Thyroid gland (tissue), 4 donors: ENCODE measurements at regions not wholly inside any gene's neighbourhood (a gene's known extent, or its start where the extent isn't known, plus 50 kb on each side); places are given as distances from the start of the nearest gene placed in this dataset.
A peak's percentile ranks its signal among the peaks of the same experiment; 100 is the strongest.

Source experiments
- DNase-seq, 2 donors: peaks; one replicate each; pipeline ENCODE4 v3.0.0-alpha.2; 2019
- H3K27ac ChIP-seq, 3 donors: fragments of 200-600 bp; sonication (generic); 1 replicate in 2 of 3; 2 replicates in 1 of 3; pipeline ENCODE4 v1.5.1; 2016 to 2019; ENCODE audit warnings: mild to moderate bottlenecking in 1 of 3, moderate library complexity in 1 of 3
- H3K27me3 ChIP-seq: fragments of 200-600 bp; sonication (generic); one replicate; pipeline ENCODE4 v1.5.1; 2019
- H3K36me3 ChIP-seq, 2 donors: fragments of 200-600 bp; sonication (generic); one replicate each; pipeline ENCODE4 v1.5.1; 2016 to 2019
- H3K4me1 ChIP-seq, 2 donors: fragments of 200-600 bp; sonication (generic); one replicate each; pipeline ENCODE4 v1.5.1; 2017 to 2019
- H3K4me3 ChIP-seq, 3 donors: fragments of 200-600 bp; sonication (generic); replicated peaks in 1 of 3; 1 replicate in 2 of 3; 2 replicates in 1 of 3; pipeline ENCODE4 v1.5.1; 2016; ENCODE audit warnings: mild to moderate bottlenecking in 1 of 3
- H3K9me3 ChIP-seq: fragments of 200-600 bp; sonication (generic); one replicate; pipeline ENCODE4 v1.5.1; 2017
- POLR2A ChIP-seq, 2 donors: fragments of 450-650 bp; IDR thresholded peaks; one replicate each; pipeline ENCODE4 v1.6.1; 2017; ENCODE audit warnings: antibody characterized with exemption in 2 of 2, mild to moderate bottlenecking in 2 of 2, moderate library complexity in 1 of 2
- WGBS, 2 donors: methylation state at CpG; one replicate each; pipeline ENCODE4 v1.1.5; 2017; 5-methylcytosine and 5-hydroxymethylcytosine counted together
- intact Hi-C: fragments of 100-400 bp; cut with DNase I; formaldehyde crosslinking; loops from one replicate; pipeline ENCODE4 v1.15.1; 2023
- TF ChIP-seq, protein P1 (sequence below), 6 experiments: fragments of 200-600 bp in 3 of 6; fragments of 450-650 bp in 3 of 6; sonication (generic) in 3 of 6; IDR thresholded peaks; one replicate each; pipeline ENCODE4 v1.5.1; 2016 to 2019; ENCODE audit warnings: antibody characterized with exemption in 6 of 6, mild to moderate bottlenecking in 2 of 6, inconsistent platforms in 1 of 6, moderate library complexity in 1 of 6

DNA sequence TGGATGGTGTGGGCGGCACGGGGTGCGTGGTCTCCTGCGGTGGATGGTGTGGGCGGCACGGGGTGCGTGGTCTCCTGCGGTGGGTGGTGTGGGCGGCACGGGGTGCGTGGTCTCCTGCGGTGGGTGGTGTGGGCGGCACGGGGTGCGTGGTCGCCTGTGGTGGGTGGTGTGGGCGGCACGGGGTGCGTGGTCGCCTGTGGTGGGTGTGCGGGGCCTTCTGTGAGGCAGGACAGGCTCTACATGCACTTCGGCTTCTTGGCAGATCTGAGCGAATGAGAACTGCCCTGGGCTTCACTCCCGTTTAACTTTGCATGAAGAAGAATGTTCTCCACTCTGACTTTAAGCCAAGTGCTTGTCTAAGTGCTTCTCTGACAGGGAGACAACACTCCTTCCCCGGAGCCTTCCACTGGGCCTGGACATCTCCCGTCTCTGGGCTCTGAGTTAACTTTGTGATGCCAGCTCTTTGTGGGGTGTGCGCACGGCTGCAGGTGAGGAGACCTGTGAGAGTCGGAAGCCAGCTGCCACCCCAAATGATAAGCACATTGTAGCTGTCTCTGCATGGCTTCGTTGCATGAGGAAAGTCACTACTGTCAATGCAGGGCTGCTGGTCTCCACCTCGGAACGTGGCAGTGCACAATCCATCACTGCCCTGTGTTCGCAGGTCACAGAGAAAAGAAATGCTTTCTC lies 244.8 kb downstream of the DLL1 start:
- Histone ChIP-seq H3K27me3 (no peaks in the 10 kb centered on the region), H3K27ac (no peak overlapping the region), H3K4me1 (peaks cover 8 to 16% of the 10 kb centered on the region in 2 donors), H3K36me3 (no peaks in the 10 kb centered on the region), H3K4me3 (no peak overlapping the region), H3K9me3 (no peaks in the 10 kb centered on the region)
- DNase-seq: peak; percentile 26 to 40
- intact Hi-C loops: no loop called here
- TF ChIP-seq POLR2A (IDR thresholded peaks at IDR 0.05): no peak
- TF ChIP-seq, protein P1, sequence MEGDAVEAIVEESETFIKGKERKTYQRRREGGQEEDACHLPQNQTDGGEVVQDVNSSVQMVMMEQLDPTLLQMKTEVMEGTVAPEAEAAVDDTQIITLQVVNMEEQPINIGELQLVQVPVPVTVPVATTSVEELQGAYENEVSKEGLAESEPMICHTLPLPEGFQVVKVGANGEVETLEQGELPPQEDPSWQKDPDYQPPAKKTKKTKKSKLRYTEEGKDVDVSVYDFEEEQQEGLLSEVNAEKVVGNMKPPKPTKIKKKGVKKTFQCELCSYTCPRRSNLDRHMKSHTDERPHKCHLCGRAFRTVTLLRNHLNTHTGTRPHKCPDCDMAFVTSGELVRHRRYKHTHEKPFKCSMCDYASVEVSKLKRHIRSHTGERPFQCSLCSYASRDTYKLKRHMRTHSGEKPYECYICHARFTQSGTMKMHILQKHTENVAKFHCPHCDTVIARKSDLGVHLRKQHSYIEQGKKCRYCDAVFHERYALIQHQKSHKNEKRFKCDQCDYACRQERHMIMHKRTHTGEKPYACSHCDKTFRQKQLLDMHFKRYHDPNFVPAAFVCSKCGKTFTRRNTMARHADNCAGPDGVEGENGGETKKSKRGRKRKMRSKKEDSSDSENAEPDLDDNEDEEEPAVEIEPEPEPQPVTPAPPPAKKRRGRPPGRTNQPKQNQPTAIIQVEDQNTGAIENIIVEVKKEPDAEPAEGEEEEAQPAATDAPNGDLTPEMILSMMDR (IDR thresholded peaks at IDR 0.05): no peak
- 69 to 81% methylated on average over 28 to 32 of the region's 33 CpGs for WGBS, 2 donors

DNA sequence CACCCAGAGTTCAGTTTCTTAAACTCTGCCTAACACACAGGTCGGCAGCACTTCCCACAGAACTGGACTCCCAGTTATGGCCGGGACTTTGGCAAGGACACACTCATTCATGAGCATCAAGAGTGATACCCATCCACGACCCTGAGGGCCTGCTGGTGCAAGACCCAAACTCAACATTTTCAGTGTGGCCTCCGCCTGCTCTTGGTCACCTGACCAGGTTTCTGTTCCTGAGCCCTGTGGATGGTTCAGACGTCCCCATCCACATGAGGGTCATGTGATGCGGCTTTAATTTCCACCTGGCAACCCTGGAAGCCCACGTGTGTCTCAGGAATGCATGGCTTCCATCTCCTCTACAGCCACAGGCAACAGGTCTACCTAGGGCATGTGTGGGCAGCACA lies 245.3 kb downstream of the DLL1 start:
- Histone ChIP-seq H3K27me3 (no peaks in the 10 kb centered on the region), H3K27ac (no peak overlapping the region), H3K4me1 (peaks cover 8 to 15% of the 10 kb centered on the region in 2 donors), H3K9me3 (no peaks in the 10 kb centered on the region), H3K36me3 (no peaks in the 10 kb centered on the region), H3K4me3 (no peak overlapping the region)
- intact Hi-C loops: no loop called here
- WGBS, 2 donors: 80 to 84% methylated on average over 7 of the region's 7 CpGs
- TF ChIP-seq POLR2A (IDR thresholded peaks at IDR 0.05): no peak
- TF ChIP-seq, protein P1 (IDR thresholded peaks at IDR 0.05): no peak
- DNase-seq: no peak

DNA sequence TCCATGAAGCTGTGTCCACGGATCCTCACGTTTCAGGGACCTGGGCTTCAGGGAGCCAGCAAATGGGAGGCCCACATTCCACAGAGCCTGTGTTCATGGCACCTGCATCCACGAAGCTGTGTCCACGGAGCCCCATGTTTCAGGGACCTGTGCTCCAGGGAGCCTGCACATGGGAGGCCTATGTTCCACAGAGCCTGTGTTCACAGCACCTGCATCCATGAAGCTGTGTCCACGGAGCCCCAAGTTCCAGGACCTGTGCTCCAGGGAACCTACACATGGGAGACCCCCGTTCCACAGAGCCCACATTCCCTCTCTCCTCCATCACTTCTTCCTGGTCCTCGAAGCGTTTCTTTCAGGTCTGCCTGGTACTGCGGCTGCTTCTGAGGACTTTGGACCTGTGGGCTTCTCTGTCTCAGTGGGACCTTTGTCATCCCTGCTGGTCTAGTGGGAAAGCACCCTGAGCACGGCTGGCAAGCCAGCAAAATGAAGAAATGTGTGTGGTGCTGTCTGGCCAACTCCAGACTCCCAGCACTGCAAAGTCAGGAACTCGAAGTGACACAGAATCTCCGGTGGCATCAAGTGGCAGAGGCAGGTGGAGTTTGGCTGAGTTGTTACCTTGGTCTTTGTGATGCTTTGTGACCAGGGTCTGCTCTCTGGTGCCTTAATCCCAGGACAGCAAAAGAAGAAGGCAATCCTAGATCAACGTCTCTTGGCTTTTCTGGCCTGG lies 245.9 kb downstream of the DLL1 start:
- WGBS, 2 donors: 84 to 90% methylated on average over 9 to 13 of the region's 13 CpGs
- H3K9me3 ChIP-seq: no peaks in the 10 kb centered on the region
- intact Hi-C loops: no loop called here
- peaks cover 4 to 9% of the 10 kb centered on the region in 2 donors for H3K4me1 ChIP-seq
- H3K27me3 ChIP-seq: no peaks in the 10 kb centered on the region
- no peak for DNase-seq
- TF ChIP-seq, protein P1 (IDR thresholded peaks at IDR 0.05): no peak
- no peak for TF ChIP-seq POLR2A (IDR thresholded peaks at IDR 0.05)
- H3K27ac ChIP-seq: no peak overlapping the region
- no peaks in the 10 kb centered on the region for H3K36me3 ChIP-seq
- H3K4me3 ChIP-seq: no peak overlapping the region

DNA sequence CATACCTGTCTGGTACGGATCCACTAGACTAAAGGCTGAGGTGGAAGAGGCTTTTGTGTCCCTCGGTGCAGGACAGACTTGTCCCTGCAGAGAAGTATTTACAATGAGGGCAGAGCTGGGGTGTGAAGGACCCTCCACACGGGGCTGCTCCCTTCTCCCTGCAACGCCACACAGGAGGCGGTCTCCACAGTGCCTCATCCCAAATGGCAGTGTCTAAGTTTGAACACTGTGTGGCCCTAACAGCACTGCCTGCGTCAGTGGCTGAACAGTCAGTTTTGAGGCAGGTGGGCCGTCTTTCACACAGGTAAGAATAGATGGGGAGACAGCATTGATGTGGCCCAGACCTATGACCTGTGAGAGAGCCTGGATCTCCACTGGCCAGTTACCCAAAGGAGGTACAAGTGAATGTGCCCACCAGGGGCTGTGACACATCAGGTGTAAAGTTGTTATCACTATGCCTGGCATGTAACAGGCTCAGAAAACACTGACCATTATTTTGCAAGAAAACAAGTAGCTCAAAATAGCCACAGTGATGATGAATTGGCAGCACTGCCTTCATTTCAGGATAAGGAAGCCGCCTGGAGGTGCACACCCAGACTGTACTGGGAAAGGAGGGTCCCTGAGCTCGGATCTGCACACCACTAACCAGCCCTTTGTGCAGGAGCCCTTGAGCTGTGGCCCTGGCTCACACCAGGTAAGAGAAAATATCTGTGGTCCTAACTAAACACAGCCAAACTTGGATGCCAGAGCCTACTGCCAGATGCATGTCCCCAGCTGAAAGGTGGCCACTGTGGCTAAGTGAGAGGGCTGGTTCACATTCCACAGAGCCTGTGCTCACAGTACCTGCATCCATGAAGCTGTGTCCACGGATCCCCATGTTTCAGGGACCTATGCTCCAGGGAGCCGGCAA lies 246.7 kb downstream of the DLL1 start:
- no peak overlapping the region for H3K27ac ChIP-seq
- no peak for TF ChIP-seq POLR2A (IDR thresholded peaks at IDR 0.05)
- TF ChIP-seq, protein P1 (IDR thresholded peaks at IDR 0.05): no peak
- no peak overlapping the region for H3K4me3 ChIP-seq
- peaks cover 0 to under 1% of the 10 kb centered on the region in 2 donors for H3K4me1 ChIP-seq
- no peaks in the 10 kb centered on the region for H3K27me3 ChIP-seq
- intact Hi-C loops: no loop called here
- no peaks in the 10 kb centered on the region for H3K36me3 ChIP-seq
- DNase-seq: no peak
- 72 to 73% methylated on average over 9 to 11 of the region's 11 CpGs for WGBS, 2 donors
- no peaks in the 10 kb centered on the region for H3K9me3 ChIP-seq
